Activated CD4-positive, alpha-beta memory T cell treated with anti-CD3 and anti-CD28 coated beads for 36 hours (primary cell): ENCODE measurements at regions not wholly inside any gene's neighbourhood (a gene's known extent, or its start where the extent isn't known, plus 50 kb on each side); places are given as distances from the start of the nearest gene placed in this dataset.

Experiments used
- CTCF ChIA-PET: fragments of 350-600 bp; sonication (Branson Sonifier 250); formaldehyde crosslinking; loops from one replicate; lab custom pipeline; 2021; ENCODE audit warnings: antibody characterized with exemption, inconsistent platforms; lab: Charles Lee
- POLR2A ChIA-PET: fragments of 350-600 bp; sonication (Branson Sonifier 250); formaldehyde crosslinking; loops from one replicate; lab custom pipeline; 2021; ENCODE audit warnings: antibody characterized with exemption; lab: Charles Lee
- DNase-seq: peaks from one replicate; pipeline ENCODE4 v3.0.0-alpha.2; 2020
- H3K27ac Mint-ChIP-seq: one replicate; pipeline ENCODE4 v1.8.0; 2021; ENCODE audit warnings: mixed read lengths
- H3K27me3 Mint-ChIP-seq: one replicate; pipeline ENCODE4 v1.8.0; 2021; ENCODE audit warnings: mixed read lengths
- H3K36me3 Mint-ChIP-seq: one replicate; pipeline ENCODE4 v1.8.0; 2021; ENCODE audit warnings: mixed read lengths
- H3K4me1 Mint-ChIP-seq: one replicate; pipeline ENCODE4 v1.8.0; 2021; ENCODE audit warnings: low read depth, mixed read lengths
- H3K4me3 Mint-ChIP-seq: one replicate; pipeline ENCODE4 v1.8.0; 2021; ENCODE audit warnings: mild to moderate bottlenecking, mixed read lengths
- H3K9me3 Mint-ChIP-seq: one replicate; pipeline ENCODE4 v1.8.0; 2021; ENCODE audit warnings: mixed read lengths
- intact Hi-C: fragments of 100-400 bp; cut with micrococcal nuclease; formaldehyde crosslinking; loops from one replicate; pipeline ENCODE4 v1.15.1; 2023

- Mint-ChIP-seq H3K9me3 (no peaks in the 10 kb centered on the region), H3K4me3 (no peak overlapping the region), H3K27me3 (peaks cover 2% of the 10 kb centered on the region), H3K4me1 (no peaks in the 10 kb centered on the region), H3K27ac (no peak overlapping the region), H3K36me3 (no peaks in the 10 kb centered on the region)
- CTCF ChIA-PET = no interaction called here
- DNase-seq = no peak
- intact Hi-C loops = no loop called here
- POLR2A ChIA-PET = no interaction called here
Observed at GRCh38 chr2:239516286-239516953, 115.6 kb upstream of the HDAC4 start.

- Mint-ChIP-seq H3K36me3 (no peaks in the 10 kb centered on the region), H3K27ac (no peak overlapping the region), H3K4me3 (no peak overlapping the region), H3K9me3 (no peaks in the 10 kb centered on the region), H3K27me3 (no peaks in the 10 kb centered on the region), H3K4me1 (no peaks in the 10 kb centered on the region)
- no peak for DNase-seq
- ChIA-PET CTCF (no interaction called here), POLR2A (no interaction called here)
- intact Hi-C loops = no loop called here
Observed at GRCh38 chr2:239514754-239515530, 114.1 kb upstream of the HDAC4 start.

GRCh38 chr2:239512054-239512453, 111.2 kb upstream of the HDAC4 start:
- no peak for DNase-seq
- Mint-ChIP-seq H3K27ac (no peak overlapping the region), H3K27me3 (no peaks in the 10 kb centered on the region), H3K36me3 (no peaks in the 10 kb centered on the region), H3K4me1 (peaks cover 3% of the 10 kb centered on the region), H3K4me3 (no peak overlapping the region), H3K9me3 (no peaks in the 10 kb centered on the region)
- ChIA-PET CTCF (no interaction called here), POLR2A (no interaction called here)
- intact Hi-C loops = no loop called here

GRCh38 chr2:239509373-239510143, 108.7 kb upstream of the HDAC4 start:
- Mint-ChIP-seq H3K4me3 (no peak overlapping the region), H3K9me3 (no peaks in the 10 kb centered on the region), H3K4me1 (peaks cover 3% of the 10 kb centered on the region), H3K27ac (no peak overlapping the region), H3K27me3 (no peaks in the 10 kb centered on the region), H3K36me3 (no peaks in the 10 kb centered on the region)
- ChIA-PET POLR2A (no interaction called here), CTCF (no interaction called here)
- DNase-seq = no peak
- intact Hi-C loops = no loop called here

- Mint-ChIP-seq H3K27ac (no peak overlapping the region), H3K9me3 (no peaks in the 10 kb centered on the region), H3K4me3 (no peak overlapping the region), H3K27me3 (no peaks in the 10 kb centered on the region), H3K36me3 (no peaks in the 10 kb centered on the region), H3K4me1 (peaks cover 3% of the 10 kb centered on the region)
- CTCF ChIA-PET = no interaction called here
- intact Hi-C loops = no loop called here
- POLR2A ChIA-PET = no interaction called here
- no peak for DNase-seq
Observed at GRCh38 chr2:239508261-239508660, 107.4 kb upstream of the HDAC4 start.

- H3K9me3 Mint-ChIP-seq = no peaks in the 10 kb centered on the region
- CTCF ChIA-PET = no interaction called here
- no peak for DNase-seq
- POLR2A ChIA-PET = no interaction called here
- no peaks in the 10 kb centered on the region for H3K27me3 Mint-ChIP-seq
- H3K4me1 Mint-ChIP-seq = peaks cover 3% of the 10 kb centered on the region
- H3K36me3 Mint-ChIP-seq = no peaks in the 10 kb centered on the region
- H3K4me3 Mint-ChIP-seq = no peak overlapping the region
- no peak overlapping the region for H3K27ac Mint-ChIP-seq
- intact Hi-C loops = no loop called here
Observed at GRCh38 chr2:239507576-239508258, 106.9 kb upstream of the HDAC4 start.

GRCh38 chr2:239506961-239507360, 106.1 kb upstream of the HDAC4 start:
- no peak overlapping the region for H3K27ac Mint-ChIP-seq
- CTCF ChIA-PET = no interaction called here
- no peaks in the 10 kb centered on the region for H3K36me3 Mint-ChIP-seq
- no peaks in the 10 kb centered on the region for H3K9me3 Mint-ChIP-seq
- no peak for DNase-seq
- H3K4me3 Mint-ChIP-seq = no peak overlapping the region
- POLR2A ChIA-PET = no interaction called here
- H3K4me1 Mint-ChIP-seq = peaks cover 3% of the 10 kb centered on the region
- no peaks in the 10 kb centered on the region for H3K27me3 Mint-ChIP-seq
- intact Hi-C loops = no loop called here

- CTCF ChIA-PET = no interaction called here
- DNase-seq = no peak
- Mint-ChIP-seq H3K4me3 (no peak overlapping the region), H3K36me3 (no peaks in the 10 kb centered on the region), H3K27ac (no peak overlapping the region), H3K4me1 (peaks cover 3% of the 10 kb centered on the region), H3K27me3 (no peaks in the 10 kb centered on the region), H3K9me3 (no peaks in the 10 kb centered on the region)
- intact Hi-C loops = no loop called here
- POLR2A ChIA-PET = no interaction called here
Observed at GRCh38 chr2:239506101-239506857, 105.5 kb upstream of the HDAC4 start.

GRCh38 chr2:239504643-239505235, 103.9 kb upstream of the HDAC4 start:
- intact Hi-C loops = no loop called here
- Mint-ChIP-seq H3K27me3 (no peaks in the 10 kb centered on the region), H3K27ac (no peak overlapping the region), H3K4me1 (peaks cover 3% of the 10 kb centered on the region), H3K4me3 (no peak overlapping the region), H3K36me3 (no peaks in the 10 kb centered on the region), H3K9me3 (no peaks in the 10 kb centered on the region)
- DNase-seq = no peak
- ChIA-PET POLR2A (no interaction called here), CTCF (no interaction called here)

- POLR2A ChIA-PET = no interaction called here
- H3K4me1 Mint-ChIP-seq = no peaks in the 10 kb centered on the region
- CTCF ChIA-PET = no interaction called here
- H3K27me3 Mint-ChIP-seq = peaks cover 2% of the 10 kb centered on the region
- H3K4me3 Mint-ChIP-seq = no peak overlapping the region
- no peak for DNase-seq
- intact Hi-C loops = no loop called here
- H3K36me3 Mint-ChIP-seq = no peaks in the 10 kb centered on the region
- H3K27ac Mint-ChIP-seq = no peak overlapping the region
- no peaks in the 10 kb centered on the region for H3K9me3 Mint-ChIP-seq
Observed at GRCh38 chr2:239502430-239503186, 101.8 kb upstream of the HDAC4 start.
